ENCODE measurements at regions not wholly inside any gene's neighbourhood (a gene's known extent, or its start where the extent isn't known, plus 50 kb on each side); places are given as distances from the start of the nearest gene placed in this dataset.

GRCh38 chr16:86638642-86639041 is 60.3 kb downstream of the FOXL1 start:
- intact Hi-C loops (cut with micrococcal nuclease; ENCODE audit: unreplicated experiment), result no loop called here
- no peak overlapping the region for H3K4me2 ChIP-seq (ENCODE audit: control insufficient read depth, insufficient read depth)

More at GRCh38 chr16:86638642-86639041, 60.3 kb downstream of the FOXL1 start:
- SMC1A ChIA-PET (ENCODE audit: uncharacterized antibody, unreplicated experiment), result no interaction called here
- H2AFZ ChIP-seq (ENCODE audit: control insufficient read depth, low read depth, low read length), result no peak overlapping the region
- ATAC-seq (no peak), FAIRE-seq (no peak), DNase-seq (ENCODE audit: low read depth, low spot score) (no peak)
- 34% methylated on average over 10 of the region's 10 CpGs for WGBS (ENCODE audit: insufficient coverage, insufficient replicate concordance, low lambda C conversion rate, missing lambda C conversion rate)
- peaks cover 0 to 3% of the 10 kb centered on the region in 2 experiments; a peak in 3 of 4 replicates for H3K27me3 ChIP-seq (replicated peaks in 1 of 2; ENCODE audit: control insufficient read depth in 2 of 2, insufficient read depth in 2 of 2, low read length in 1 of 2)
- H4K20me1 ChIP-seq (ENCODE audit: control insufficient read depth, insufficient read depth), result no peaks in the 10 kb centered on the region
- H3K36me3 ChIP-seq (ENCODE audit: control insufficient read depth in 2 of 2, insufficient read depth in 2 of 2, low read length in 1 of 2), result no peaks in the 10 kb centered on the region
- POLR2A ChIA-PET, result no interaction called here
- TF ChIP-seq ZBTB4 (CRISPR knock-in tag; IDR thresholded peaks at IDR 0.05) (no peak), IRF3 (IDR thresholded peaks at IDR 0.05) (no peak), CTCF (IDR thresholded peaks at IDR 0.05 in 2 of 3, conservative IDR thresholded peaks at IDR 0.05 in 1 of 3; ENCODE audit: control insufficient read depth in 2 of 3, extremely low read depth in 1 of 3, insufficient read depth in 1 of 3, low read depth in 3 of 3, low read length in 3 of 3) (no peak), POLR2AphosphoS2 (IDR thresholded peaks at IDR 0.05; ENCODE audit: low read depth, low read length) (no peak), TBL1XR1 (IDR thresholded peaks at IDR 0.05; ENCODE audit: low read depth, low read length) (no peak), ATF2 (IDR thresholded peaks at IDR 0.05; ENCODE audit: low read length) (no peak)
- RAD21 ChIA-PET (ENCODE audit: unreplicated experiment), result no interaction called here
- no peak overlapping the region for H3K9ac ChIP-seq (ENCODE audit: control insufficient read depth, insufficient read depth, low read length)
- no peaks in the 10 kb centered on the region for H3K79me2 ChIP-seq (ENCODE audit: control insufficient read depth, insufficient read depth, low read length)
- no peak overlapping the region for H3K4me3 ChIP-seq
- H3K4me1 ChIP-seq (ENCODE audit: control insufficient read depth, insufficient read depth, low read length), result no peaks in the 10 kb centered on the region
- H3K9me3 ChIP-seq (replicated peaks; ENCODE audit: control insufficient read depth, insufficient read depth, low read length), result no peaks in the 10 kb centered on the region
- in situ Hi-C loops (cut with MboI), result no loop called here
- no TSS peak for BruUV-seq (replicated peaks)
- CTCF ChIA-PET, result no interaction called here
- no peak overlapping the region for H3K27ac ChIP-seq (ENCODE audit: control insufficient read depth, insufficient read depth)
